GM20000 (cell line): ENCODE measurements at regions not wholly inside any gene's neighbourhood (a gene's known extent, or its start where the extent isn't known, plus 50 kb on each side); places are given as distances from the start of the nearest gene placed in this dataset.
"Not testable (repeated sequence)": the region's sequence is repeated elsewhere in the genome, so short reads cannot be mapped to it uniquely, and the experiment has no call there.

Experiments
- DNase-seq: peaks from one replicate; pipeline ENCODE4 v3.0.0; 2012; ENCODE audit warnings: low spot score
- CTCF ChIP-seq: IDR thresholded peaks from 2 replicates; pipeline ENCODE4 v1.5.1; 2012; ENCODE audit warnings: mild to moderate bottlenecking, control low read depth; ENCODE audit errors: extremely low read depth, missing control alignments

- no peak for TF ChIP-seq CTCF
- no peak for DNase-seq
Measured at GRCh38 chr18:67406714-67407113, 109.8 kb downstream of the DSEL start.

- no peak for TF ChIP-seq CTCF
- DNase-seq, result no peak
Measured at GRCh38 chr18:67402543-67402942, 114.0 kb downstream of the DSEL start.

- no peak for TF ChIP-seq CTCF
- no peak for DNase-seq
Measured at GRCh38 chr18:67400502-67401117, 115.9 kb downstream of the DSEL start.

GRCh38 chr18:67386032-67386431, 130.5 kb downstream of the DSEL start:
- no peak for TF ChIP-seq CTCF
- no peak for DNase-seq

GRCh38 chr18:67385455-67385854, 131.1 kb downstream of the DSEL start:
- DNase-seq, result no peak
- TF ChIP-seq CTCF, result no peak

GRCh38 chr18:67384057-67384456, 132.5 kb downstream of the DSEL start:
- not testable (repeated sequence) for DNase-seq

- DNase-seq, result no peak
- TF ChIP-seq CTCF, result no peak
Measured at GRCh38 chr18:67381608-67382150, 134.8 kb downstream of the DSEL start.

GRCh38 chr18:67380867-67381266, 135.7 kb downstream of the DSEL start:
- TF ChIP-seq CTCF, result no peak
- no peak for DNase-seq
